Liver (tissue), 3 donors: ENCODE measurements at regions not wholly inside any gene's neighbourhood (a gene's known extent, or its start where the extent isn't known, plus 50 kb on each side); places are given as distances from the start of the nearest gene placed in this dataset.

Experiments used
- JUND ChIP-seq, 2 donors: IDR thresholded peaks; 2 replicates each; pipeline ENCODE4 v1.6.1; 2016; ENCODE audit warnings: antibody characterized with exemption in 2 of 2
- TF ChIP-seq, protein P1 (sequence below): fragments of 150-350 bp; IDR thresholded peaks from 2 replicates; pipeline ENCODE4 v1.5.1; 2017; ENCODE audit warnings: improper control_type of control experiment, low read depth, low read length; ENCODE audit not compliant: missing input control
- TF ChIP-seq, protein P2 (sequence below): IDR thresholded peaks from 2 replicates; pipeline ENCODE4 v1.6.1; 2016; ENCODE audit warnings: antibody characterized with exemption
- TF ChIP-seq, protein P3 (sequence below): IDR thresholded peaks from 2 replicates; pipeline ENCODE4 v1.6.1; 2016; ENCODE audit warnings: antibody characterized with exemption
- donor health status: healthy.
- donor health status: healthy.

DNA sequence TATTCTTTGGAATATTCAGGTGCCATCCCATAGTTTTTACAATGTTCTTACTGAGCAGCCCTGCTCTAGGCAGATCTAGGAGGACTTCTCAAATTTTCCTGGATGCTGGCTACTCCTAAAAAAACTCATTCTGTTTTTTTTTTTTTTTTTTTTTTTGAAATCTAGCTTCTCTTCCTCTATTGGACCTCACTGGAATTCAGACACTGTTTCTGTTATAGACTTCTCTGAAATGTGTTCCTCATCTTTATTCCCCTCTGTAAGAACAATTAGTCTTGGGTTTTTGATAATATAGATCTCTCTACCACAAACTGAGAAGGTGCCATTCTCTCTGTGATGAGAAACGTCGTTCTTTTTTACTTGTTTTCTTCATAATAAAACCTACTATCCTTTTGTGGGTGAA, 115.3 kb upstream of the CCND2 start:
- TF ChIP-seq, protein P1, sequence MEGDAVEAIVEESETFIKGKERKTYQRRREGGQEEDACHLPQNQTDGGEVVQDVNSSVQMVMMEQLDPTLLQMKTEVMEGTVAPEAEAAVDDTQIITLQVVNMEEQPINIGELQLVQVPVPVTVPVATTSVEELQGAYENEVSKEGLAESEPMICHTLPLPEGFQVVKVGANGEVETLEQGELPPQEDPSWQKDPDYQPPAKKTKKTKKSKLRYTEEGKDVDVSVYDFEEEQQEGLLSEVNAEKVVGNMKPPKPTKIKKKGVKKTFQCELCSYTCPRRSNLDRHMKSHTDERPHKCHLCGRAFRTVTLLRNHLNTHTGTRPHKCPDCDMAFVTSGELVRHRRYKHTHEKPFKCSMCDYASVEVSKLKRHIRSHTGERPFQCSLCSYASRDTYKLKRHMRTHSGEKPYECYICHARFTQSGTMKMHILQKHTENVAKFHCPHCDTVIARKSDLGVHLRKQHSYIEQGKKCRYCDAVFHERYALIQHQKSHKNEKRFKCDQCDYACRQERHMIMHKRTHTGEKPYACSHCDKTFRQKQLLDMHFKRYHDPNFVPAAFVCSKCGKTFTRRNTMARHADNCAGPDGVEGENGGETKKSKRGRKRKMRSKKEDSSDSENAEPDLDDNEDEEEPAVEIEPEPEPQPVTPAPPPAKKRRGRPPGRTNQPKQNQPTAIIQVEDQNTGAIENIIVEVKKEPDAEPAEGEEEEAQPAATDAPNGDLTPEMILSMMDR = no peak
- TF ChIP-seq, protein P2, sequence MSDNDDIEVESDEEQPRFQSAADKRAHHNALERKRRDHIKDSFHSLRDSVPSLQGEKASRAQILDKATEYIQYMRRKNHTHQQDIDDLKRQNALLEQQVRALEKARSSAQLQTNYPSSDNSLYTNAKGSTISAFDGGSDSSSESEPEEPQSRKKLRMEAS = no peak
- no peak for TF ChIP-seq JUND (IDR thresholded peaks at IDR 0.05)
- TF ChIP-seq, protein P3, sequence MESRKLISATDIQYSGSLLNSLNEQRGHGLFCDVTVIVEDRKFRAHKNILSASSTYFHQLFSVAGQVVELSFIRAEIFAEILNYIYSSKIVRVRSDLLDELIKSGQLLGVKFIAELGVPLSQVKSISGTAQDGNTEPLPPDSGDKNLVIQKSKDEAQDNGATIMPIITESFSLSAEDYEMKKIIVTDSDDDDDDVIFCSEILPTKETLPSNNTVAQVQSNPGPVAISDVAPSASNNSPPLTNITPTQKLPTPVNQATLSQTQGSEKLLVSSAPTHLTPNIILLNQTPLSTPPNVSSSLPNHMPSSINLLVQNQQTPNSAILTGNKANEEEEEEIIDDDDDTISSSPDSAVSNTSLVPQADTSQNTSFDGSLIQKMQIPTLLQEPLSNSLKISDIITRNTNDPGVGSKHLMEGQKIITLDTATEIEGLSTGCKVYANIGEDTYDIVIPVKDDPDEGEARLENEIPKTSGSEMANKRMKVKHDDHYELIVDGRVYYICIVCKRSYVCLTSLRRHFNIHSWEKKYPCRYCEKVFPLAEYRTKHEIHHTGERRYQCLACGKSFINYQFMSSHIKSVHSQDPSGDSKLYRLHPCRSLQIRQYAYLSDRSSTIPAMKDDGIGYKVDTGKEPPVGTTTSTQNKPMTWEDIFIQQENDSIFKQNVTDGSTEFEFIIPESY = no peak
